HG03460 (cell line): ENCODE measurements at regions not wholly inside any gene's neighbourhood (a gene's known extent, or its start where the extent isn't known, plus 50 kb on each side); places are given as distances from the start of the nearest gene placed in this dataset.
"Not testable (repeated sequence)": the region's sequence is repeated elsewhere in the genome, so short reads cannot be mapped to it uniquely, and the experiment has no call there.

Source experiments
- ATAC-seq: cut with Tn5 transposase; IDR thresholded peaks from one replicate; pipeline ENCODE4 v1.9.1; 2021; ENCODE audit not compliant: unreplicated experiment

DNA sequence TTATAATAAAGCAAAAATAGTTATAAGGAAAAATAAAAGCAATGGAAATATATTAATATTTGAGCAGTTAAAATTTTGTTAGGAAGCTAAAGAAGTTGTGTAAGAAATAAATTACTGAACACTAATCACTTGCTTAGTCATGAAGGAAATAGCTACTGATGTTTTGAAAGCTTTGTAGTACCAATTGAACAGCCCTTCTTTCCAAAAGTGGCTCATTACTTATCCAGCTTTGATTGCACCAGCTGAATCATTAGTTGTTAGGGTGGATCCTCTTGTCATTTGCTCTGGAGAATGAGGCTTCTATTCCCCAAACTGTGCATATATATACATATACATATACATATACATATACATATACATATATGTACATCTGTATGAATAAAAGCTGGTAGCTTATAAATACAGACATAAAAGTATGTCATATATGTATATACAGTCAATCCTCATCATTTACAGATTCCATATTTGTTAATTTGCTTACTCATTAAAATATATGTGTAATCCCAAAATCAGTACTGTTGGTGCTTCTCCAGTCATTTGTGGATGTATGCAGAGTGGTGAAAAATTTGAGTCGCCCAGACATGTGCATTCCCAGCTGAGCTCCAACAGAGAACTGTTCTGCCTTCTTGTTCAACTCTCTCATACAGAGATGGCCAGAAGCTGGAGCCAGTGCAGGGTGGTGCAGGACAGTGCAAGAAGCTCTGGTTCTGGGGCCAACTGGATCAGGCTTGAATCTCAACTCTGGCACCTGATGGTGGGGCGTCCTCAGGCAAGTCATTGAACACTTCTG, 214.1 kb downstream of the RPAP3 start:
- ATAC-seq: no peak

DNA sequence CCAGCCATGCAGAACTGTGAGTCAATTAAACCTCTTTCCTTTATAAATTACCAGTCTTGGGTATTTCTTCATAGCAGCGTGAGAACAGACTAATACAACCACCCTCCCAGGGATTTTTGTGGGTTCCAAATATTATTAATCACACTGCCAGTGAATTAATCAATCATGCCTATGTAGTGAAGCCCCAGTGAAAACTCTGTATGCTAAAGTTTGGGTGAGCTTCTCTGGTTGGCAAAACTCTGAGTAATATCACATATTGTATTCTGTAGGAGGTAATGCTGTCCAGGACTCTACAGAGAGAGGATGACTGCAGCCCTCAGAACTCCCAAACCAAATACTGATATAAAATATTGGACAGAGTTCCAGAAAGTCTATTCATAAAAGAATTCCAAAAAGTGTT, 216.9 kb downstream of the RPAP3 start:
- no peak for ATAC-seq

DNA sequence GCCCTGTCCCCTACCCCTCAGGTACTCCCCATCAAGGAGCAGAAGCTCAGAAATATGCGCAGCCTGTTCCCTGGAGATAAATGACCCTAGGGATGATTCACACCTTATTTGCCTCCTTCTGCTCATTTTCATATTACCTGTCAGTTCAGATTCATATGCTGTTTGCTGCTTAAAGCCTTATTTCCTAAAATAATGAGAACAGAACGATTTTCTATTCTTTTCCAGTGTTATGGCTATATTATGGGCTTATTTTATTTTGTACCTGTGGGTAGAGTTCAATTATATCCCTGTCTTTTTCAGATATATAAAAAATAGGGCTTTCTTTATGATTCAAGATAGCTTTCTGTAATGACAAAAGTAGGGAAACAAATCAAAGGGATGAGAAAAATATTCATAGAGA, 224.8 kb downstream of the RPAP3 start:
- ATAC-seq: no peak

DNA sequence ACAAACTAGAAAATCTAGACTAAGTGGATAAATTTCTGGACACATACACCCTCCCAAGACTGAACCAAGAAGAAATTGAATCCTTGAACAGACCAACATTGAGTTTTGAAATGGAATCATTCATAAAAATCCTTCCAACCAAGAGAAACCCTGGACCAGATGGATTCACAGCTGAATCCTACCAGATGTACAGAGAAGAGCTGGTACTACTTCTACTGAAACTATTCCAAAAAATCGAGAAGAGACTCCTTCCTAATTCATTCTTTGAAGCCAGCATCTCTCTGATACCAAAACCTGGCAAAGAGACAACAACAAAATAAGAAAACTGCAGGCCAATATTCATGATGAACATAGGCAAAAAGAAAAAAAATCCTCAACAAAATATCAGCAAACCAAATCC, 227.4 kb downstream of the RPAP3 start:
- no peak for ATAC-seq

DNA sequence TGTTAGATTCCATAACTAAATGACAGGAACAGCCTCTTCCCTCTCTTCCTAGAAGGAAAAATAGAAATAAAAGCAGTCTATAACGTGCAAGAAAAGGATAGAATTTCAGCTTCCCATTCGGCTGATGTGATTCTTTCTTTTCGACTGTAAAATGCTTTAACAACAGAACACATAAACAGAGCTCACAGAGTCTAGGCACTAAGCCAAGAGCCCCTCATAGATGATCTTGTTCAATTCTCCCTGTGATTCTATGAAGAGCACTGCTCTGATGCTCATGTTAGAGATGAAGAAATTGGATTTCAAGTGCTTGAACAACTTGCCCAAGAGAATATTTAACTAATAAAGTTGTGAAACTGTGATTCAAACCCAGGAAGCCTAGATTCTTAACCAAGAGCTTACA, 232.7 kb downstream of the RPAP3 start:
- no peak for ATAC-seq

DNA sequence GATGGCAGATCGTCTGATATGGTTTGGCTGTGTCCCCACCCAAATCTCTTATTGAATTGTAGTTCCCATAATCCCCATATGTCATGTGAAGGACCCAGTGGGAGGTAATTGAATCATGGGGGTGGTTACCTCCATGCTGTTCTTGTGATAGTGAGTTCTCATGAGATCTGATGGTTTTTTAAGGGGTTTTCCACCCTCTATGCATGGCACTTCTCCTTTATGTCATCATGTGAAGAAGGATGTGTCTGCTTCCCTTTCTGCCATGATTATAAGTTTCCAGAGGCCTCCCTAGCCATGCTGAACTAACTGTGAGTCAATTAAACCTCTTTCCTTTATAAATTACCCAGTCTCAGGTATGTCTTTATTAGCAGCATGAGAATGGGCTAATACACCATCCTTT, 235.5 kb downstream of the RPAP3 start:
- ATAC-seq: not testable (repeated sequence)

DNA sequence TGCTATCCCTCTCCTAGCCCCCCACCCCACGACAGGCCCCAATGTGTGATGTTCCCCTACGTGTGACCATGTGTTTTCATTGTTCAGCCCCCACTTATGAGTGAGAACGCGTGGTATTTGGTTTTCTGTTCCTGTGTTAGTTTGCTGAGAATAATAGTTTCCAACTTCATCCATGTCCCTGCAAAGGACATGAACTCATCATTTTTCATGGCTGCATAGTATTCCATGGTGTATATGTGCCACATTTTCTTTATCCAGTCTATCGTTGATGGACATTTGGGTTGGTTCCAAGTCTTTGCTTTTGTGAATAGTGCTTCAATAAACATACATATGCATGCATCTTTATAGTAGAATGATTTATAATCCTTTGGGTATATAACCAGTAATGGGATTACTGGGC, 241.9 kb downstream of the RPAP3 start:
- ATAC-seq: not testable (repeated sequence)

DNA sequence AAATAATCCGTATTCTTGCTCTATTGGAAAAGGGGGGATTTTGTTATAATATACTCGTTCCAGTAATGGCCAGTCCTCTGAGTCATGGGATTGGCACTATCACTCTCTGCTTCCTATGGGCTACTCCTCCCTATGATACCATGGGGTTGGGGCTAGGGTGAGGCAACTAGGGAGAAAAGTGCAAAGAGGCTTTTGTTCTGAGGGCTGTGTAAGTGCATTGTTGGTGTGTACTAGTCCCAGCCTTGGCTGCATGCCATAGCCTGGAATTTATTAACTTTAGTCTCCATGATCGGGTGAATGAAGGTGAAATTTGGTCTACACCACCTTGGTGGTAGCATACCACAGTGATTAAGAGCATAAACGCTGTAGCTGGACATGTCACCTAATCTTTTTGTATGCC, 247.6 kb downstream of the RPAP3 start:
- no peak for ATAC-seq

DNA sequence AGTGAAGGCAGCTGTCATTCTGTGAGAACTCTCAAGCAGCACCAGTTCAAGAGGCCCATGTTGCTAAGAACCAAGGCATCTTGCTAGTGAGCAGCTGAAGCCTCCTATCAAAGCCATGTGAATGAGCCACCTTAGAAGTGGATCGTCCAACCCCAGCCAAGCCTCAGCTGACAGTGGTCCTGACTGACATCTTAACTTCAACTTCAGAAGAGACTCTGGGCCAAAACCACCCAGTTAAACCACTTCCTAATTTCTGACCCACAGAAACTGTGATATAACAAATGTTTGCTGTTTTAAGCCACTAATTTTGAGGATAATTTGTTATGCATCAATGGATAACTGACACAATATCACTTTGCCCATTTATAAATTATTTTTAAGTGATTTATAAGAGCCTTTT, 256.0 kb downstream of the RPAP3 start:
- ATAC-seq: no peak

DNA sequence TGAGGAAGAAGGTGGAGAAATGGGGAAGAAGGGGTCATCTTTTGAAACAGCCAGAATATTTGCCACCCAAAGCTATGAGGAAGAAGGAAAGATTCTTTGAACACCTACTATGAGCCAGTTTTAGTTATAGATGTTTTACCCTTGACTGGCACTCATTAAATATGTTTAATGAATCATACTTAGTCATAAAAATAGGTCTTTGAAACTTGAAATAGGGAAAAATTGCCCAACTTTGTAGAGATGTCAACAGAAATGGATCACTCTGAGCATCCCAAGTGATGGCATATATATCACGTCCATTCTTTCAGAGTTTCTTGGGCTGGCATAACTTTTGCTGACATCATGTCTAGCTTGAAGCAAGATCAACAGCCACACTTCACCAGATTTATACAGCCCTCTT, 263.5 kb downstream of the RPAP3 start:
- no peak for ATAC-seq

DNA sequence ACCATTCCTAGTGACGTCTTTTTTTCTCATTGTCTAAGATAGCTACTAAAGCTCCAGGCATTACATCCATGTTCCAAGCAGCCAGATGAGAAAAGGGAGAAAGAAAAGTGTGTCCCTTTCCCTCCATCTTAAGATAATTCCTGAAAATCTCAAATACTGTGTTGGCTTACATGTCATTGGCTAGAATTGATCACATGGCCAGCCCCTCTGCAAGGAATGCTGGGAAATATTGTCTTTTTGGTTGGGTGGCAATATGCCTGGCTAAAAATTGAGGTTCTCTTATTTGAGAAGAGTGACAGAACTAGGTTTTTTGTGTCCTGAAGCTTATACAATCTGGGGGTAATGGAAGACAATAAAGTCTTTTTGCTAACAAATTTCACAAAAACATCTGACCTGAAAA, 264.3 kb downstream of the RPAP3 start:
- ATAC-seq: no peak

DNA sequence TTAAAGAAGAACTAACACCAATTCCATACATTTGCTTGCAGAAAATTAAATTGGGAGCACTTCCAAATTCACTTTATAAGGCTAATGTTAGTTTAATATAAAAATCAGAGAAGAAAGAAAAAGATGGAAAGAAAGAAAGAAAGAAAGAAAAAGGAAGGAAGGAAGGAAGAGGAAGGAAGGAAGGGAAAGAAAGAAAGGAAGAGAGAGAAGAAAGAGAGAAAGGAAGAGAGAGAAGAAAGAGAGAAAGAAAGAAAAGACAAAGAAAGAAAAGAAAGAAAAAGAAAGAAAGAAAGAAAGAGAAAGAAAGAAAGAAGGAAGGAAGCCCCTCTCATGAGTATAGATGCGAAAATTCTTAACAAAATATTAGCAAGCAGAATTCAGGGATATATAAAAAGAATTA, 267.7 kb downstream of the RPAP3 start:
- ATAC-seq: no peak

DNA sequence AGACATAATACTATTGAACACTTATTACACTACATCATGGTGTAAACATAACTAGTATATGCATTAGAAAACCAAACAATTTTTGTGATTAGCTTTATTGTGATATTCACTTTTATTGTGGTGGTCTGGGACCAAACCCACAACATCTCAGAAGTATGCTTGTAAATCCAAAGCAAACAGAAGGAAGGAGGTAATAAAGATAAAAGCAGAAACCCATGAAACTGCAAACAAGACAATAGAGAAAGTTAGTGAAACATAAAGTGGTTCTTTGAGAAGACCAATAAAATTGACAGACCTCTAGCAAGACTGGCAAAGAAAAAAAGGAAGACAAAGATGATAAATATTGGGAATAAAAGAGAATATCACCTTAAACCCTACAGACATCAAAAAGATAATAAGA, 268.3 kb downstream of the RPAP3 start:
- ATAC-seq: no peak

DNA sequence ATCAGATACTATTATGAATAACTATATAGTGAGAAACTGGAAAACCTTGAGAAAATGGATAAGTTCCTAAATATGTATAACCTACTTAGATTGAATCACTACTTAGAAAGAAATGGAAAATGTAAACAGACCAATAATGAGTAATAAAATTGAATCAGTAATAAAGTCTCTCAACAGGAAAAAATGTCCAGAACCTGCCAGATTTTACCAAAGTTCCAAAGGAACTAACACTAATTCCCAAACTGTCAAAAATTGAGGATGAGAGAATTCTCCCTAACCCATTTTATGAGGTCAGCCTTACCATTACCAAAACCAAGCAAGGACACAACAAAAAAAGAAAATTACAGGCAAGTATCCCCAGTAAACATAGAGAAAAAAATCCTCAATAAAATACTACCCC, 272.0 kb downstream of the RPAP3 start:
- no peak for ATAC-seq

DNA sequence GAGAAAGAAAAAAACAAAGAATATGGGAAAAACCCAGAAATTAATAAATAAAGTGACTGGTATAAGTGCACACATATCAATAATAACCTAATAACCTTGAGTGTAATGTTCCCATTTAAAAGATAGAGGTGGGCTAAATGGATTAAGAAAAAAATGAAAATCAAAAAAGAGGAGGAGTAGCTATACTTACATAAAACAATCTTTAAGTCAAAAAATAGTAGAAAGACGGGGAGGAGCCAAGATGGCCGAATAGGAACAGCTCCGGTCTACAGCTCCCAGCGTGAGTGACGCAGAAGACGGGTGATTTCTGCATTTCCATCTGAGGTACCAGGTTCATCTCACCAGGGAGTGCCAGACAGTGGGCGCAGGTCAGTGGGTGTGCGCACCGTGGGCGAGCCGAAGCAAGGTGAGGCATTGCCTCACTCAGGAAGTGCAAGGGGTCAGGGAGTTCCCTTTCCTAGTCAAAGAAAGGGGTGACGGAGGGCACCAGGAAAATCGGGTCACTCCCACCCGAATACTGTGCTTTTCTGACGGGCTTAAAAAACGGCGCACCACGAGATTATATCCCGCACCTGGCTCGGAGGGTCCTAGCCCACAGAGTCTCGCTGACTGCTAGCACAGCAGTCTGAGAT, 279.0 kb downstream of the RPAP3 start:
- not testable (repeated sequence) for ATAC-seq

DNA sequence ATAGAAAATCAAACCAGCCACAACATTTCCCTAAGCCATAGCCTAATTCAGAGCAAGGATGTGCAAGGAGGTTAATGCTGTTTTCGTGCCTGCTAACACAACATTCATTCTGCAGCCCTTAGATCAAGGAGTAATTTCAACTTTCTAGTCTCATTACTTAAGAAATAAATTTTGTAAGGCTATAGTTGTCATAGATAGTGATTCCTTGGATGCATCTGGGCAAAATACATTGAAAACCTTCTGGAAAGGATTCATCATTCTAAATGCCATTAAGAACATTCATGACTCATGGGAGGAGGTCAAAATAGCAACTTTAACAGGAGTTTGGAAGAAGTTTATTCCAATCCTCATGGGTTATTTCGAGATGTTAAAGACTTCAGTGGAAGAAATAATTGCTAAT, 283.2 kb downstream of the RPAP3 start:
- ATAC-seq: no peak

DNA sequence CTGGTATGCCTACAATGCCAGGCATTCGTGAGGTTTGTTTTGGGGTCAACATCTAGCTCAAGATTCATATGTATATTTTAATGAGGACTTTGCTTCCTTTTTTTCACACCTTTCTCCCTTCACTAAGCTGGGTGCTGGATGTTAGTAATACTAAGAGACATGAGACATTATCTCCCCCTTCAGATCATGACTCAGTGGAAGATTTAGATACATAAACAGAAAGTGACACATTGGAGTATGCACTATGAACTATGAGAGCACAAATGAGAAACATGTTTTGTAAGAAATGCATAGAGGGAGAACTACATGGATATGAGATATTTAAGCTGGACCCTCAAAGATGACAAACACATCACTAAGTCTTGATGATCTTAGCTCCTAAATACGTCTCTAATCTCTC, 286.3 kb downstream of the RPAP3 start:
- no peak for ATAC-seq

DNA sequence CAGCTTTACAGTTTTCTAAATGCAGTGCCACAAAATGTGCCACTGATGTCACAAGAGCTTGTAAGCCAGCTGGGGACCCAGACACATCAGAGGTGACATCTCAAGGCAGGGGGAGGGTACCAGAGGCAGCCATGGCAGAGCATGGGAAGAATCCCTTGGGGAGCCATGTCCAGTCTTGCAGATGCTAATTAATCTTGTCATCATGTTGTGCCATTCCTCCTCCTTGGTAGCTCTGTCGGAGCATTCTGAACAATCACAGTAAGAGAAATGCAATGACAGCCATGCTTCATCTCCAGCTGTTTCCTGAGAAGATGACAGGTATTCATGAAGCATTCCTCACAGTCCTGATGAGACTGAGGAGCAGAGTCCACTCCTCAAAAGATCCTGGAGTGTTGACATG, 287.9 kb downstream of the RPAP3 start:
- no peak for ATAC-seq

DNA sequence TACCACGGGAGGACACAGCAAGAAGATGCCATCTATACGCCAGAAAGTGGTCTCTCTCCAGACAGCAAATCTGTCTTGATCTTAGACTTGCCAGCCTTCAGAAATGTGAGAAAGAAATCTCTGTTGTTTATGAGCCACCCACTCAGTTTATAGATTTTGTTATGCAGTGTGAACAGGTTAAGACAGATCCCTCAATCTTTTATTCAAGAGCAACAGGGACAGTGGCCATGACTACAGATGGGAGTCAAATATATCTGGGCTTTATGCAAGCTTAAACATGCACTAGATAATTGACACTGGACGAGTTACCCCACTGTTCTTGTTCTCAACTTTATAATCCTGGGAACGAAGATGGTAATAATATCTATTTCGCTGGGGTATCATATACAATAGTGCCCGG, 288.7 kb downstream of the RPAP3 start:
- no peak for ATAC-seq

DNA sequence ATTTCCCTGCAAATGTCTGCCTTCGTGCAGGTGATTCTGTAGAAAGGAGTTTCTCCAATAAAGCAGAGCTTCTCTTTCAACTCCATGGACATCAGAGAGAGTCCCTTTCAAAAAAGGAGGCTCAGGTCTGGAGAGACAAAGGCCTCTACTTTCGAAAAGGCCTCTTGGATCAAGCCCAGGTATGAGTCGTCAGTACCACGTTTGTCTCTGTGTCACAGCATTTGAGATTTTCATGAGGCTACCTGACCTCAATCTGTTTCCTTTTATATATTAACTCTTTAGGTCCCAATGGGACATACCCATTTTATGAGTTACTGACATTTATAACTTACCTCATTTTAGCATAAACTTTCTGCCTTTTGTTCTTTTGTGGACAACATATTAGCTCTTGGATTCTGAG, 290.8 kb downstream of the RPAP3 start:
- ATAC-seq: no peak

DNA sequence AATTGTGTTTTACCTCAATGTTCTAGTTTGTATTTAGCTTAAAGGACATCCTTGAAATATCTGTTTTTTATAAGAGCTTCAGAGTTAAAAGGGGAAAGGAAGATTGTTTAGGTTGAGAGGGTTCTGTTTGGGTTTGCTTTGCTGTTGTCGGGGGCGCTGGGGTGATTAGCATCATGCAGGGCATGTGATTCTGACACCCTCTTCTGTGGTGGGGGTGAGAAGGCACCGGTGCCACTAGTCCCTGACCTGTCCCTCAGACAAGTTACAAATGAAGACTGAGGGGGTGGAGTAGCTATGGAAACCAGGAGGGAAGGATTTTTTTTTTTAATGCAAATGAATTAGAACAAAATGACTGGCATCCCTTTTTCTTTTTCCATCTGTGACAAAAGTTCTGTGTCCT, 291.3 kb downstream of the RPAP3 start:
- no peak for ATAC-seq

DNA sequence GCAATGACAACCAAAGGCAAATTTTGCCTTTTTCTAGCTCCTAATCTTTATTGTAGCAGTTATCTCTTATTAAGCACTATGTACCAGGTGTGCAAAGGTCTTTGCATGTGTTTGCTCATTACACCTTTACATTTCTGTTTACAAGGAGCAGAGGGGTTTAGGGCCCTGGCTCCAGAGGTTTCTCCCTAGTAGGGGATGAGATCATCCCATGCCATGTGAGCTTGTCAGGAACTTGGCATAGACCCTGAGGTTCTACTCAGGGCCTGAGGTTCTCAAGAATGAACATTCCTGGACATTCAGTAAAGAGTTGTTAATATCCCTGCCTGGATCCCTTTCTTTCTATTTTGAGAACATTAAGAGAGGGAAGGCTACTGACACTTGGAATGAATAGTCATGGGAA, 292.0 kb downstream of the RPAP3 start:
- no peak for ATAC-seq
